ENCODE measurements at regions not wholly inside any gene's neighbourhood (a gene's known extent, or its start where the extent isn't known, plus 50 kb on each side); places are given as distances from the start of the nearest gene placed in this dataset.
"Not testable (repeated sequence)": the region's sequence is repeated elsewhere in the genome, so short reads cannot be mapped to it uniquely, and the experiment has no call there.

- TF ChIP-seq POLR2A (IDR thresholded peaks at IDR 0.05) (no peak), EP300 (IDR thresholded peaks at IDR 0.05; ENCODE audit: low read depth) (no peak), POLR2AphosphoS5 (IDR thresholded peaks at IDR 0.05) (no peak), CTCF (IDR thresholded peaks at IDR 0.05) (no peak)
- H3K4me3 ChIP-seq: no peak overlapping the region
- H3K27ac ChIP-seq: no peak overlapping the region
- no peaks in the 10 kb centered on the region for H3K36me3 ChIP-seq
- DNase-seq: no peak
- H3K27me3 ChIP-seq: no peaks in the 10 kb centered on the region
- H3K9me3 ChIP-seq: no peaks in the 10 kb centered on the region
- H3K4me1 ChIP-seq: no peaks in the 10 kb centered on the region
- in situ Hi-C loops (cut with MboI; ENCODE audit: low pct_ligation_motif_present in 1 of 4, low pct_unique_long_range_greater_than_20kb in 1 of 4, low sequenced_read_pairs in 3 of 4): no loop called here
- intact Hi-C loops (cut with DNase I; ENCODE audit: low total_unique reads): no loop called here
- WGBS, 2 donors (ENCODE audit: low coverage in 1 of 2): 71% methylated on average over 3 of the region's 3 CpGs; no CpG with 5 or more reads in 1 of the 2 donors
These were observed 426.8 kb upstream of the SLITRK5 start for GRCh38 chr13:87244256-87244890.

- intact Hi-C loops (cut with DNase I; ENCODE audit: low total_unique reads); H3K4me3 ChIP-seq; H3K36me3 ChIP-seq; H3K9me3 ChIP-seq; H3K27ac ChIP-seq; H3K4me1 ChIP-seq; DNase-seq; in situ Hi-C loops (cut with MboI; ENCODE audit: low pct_ligation_motif_present in 1 of 4, low pct_unique_long_range_greater_than_20kb in 1 of 4, low sequenced_read_pairs in 3 of 4); H3K27me3 ChIP-seq: not testable (repeated sequence)
- WGBS, 2 donors (ENCODE audit: low coverage in 1 of 2): 85 to 86% methylated on average over 8 of the region's 8 CpGs
These were observed 421.3 kb upstream of the SLITRK5 start for GRCh38 chr13:87249847-87250246.

GRCh38 chr13:87255394-87255793, 415.8 kb upstream of the SLITRK5 start:
- H3K36me3 ChIP-seq: no peaks in the 10 kb centered on the region
- intact Hi-C loops (cut with DNase I; ENCODE audit: low total_unique reads): no loop called here
- H3K9me3 ChIP-seq: no peaks in the 10 kb centered on the region
- no peaks in the 10 kb centered on the region for H3K27me3 ChIP-seq
- H3K4me1 ChIP-seq: no peaks in the 10 kb centered on the region
- no peak overlapping the region for H3K27ac ChIP-seq
- in situ Hi-C loops (cut with MboI; ENCODE audit: low pct_ligation_motif_present in 1 of 4, low pct_unique_long_range_greater_than_20kb in 1 of 4, low sequenced_read_pairs in 3 of 4): no loop called here
- no peak for DNase-seq
- TF ChIP-seq CTCF (IDR thresholded peaks at IDR 0.05): no peak
- no peak for TF ChIP-seq POLR2AphosphoS5 (IDR thresholded peaks at IDR 0.05)
- no peak for TF ChIP-seq POLR2A (IDR thresholded peaks at IDR 0.05)
- TF ChIP-seq EP300 (IDR thresholded peaks at IDR 0.05; ENCODE audit: low read depth): no peak
- H3K4me3 ChIP-seq: no peak overlapping the region
- 84 to 86% methylated on average over 5 of the region's 5 CpGs for WGBS, 2 donors (ENCODE audit: low coverage in 1 of 2)

GRCh38 chr13:87259479-87260083, 411.6 kb upstream of the SLITRK5 start:
- no peak overlapping the region for H3K27ac ChIP-seq
- in situ Hi-C loops (cut with MboI; ENCODE audit: low pct_ligation_motif_present in 1 of 4, low pct_unique_long_range_greater_than_20kb in 1 of 4, low sequenced_read_pairs in 3 of 4): no loop called here
- no peak overlapping the region for H3K4me3 ChIP-seq
- WGBS, 2 donors (ENCODE audit: low coverage in 1 of 2): 18 to 26% methylated on average over 4 to 5 of the region's 5 CpGs
- H3K36me3 ChIP-seq: no peaks in the 10 kb centered on the region
- intact Hi-C loops (cut with DNase I; ENCODE audit: low total_unique reads): no loop called here
- no peaks in the 10 kb centered on the region for H3K4me1 ChIP-seq
- no peak for DNase-seq
- TF ChIP-seq POLR2AphosphoS5 (IDR thresholded peaks at IDR 0.05) (no peak), EP300 (IDR thresholded peaks at IDR 0.05; ENCODE audit: low read depth) (no peak), CTCF (IDR thresholded peaks at IDR 0.05) (no peak), POLR2A (IDR thresholded peaks at IDR 0.05) (no peak)
- no peaks in the 10 kb centered on the region for H3K27me3 ChIP-seq
- H3K9me3 ChIP-seq: no peaks in the 10 kb centered on the region

Data from transverse colon (tissue), 4 donors.